ENCODE measurements at regions not wholly inside any gene's neighbourhood (a gene's known extent, or its start where the extent isn't known, plus 50 kb on each side); places are given as distances from the start of the nearest gene placed in this dataset.

GRCh38 chr12:78473136-78473535 is 391.4 kb upstream of the SYT1 start:
- no peak for DNase-seq (ENCODE audit: low spot score in 2 of 2)
- FAIRE-seq = no peak

GRCh38 chr12:78473561-78473960 is 391.0 kb upstream of the SYT1 start:
- DNase-seq (ENCODE audit: low spot score in 2 of 2) (no peak), FAIRE-seq (no peak)

GRCh38 chr12:78483767-78484315 is 380.7 kb upstream of the SYT1 start:
- no peak for FAIRE-seq
- no peak for DNase-seq (ENCODE audit: low spot score in 2 of 2)

GRCh38 chr12:78489990-78490389 is 374.6 kb upstream of the SYT1 start:
- DNase-seq (ENCODE audit: low spot score in 2 of 2) (no peak), FAIRE-seq (no peak)

- no peak for FAIRE-seq
- no peak for DNase-seq (ENCODE audit: low spot score in 2 of 2)
These were observed 373.7 kb upstream of the SYT1 start for GRCh38 chr12:78490861-78491260.

- FAIRE-seq (no peak), DNase-seq (ENCODE audit: low spot score in 2 of 2) (no peak)
These were observed 369.7 kb upstream of the SYT1 start for GRCh38 chr12:78494911-78495310.

GRCh38 chr12:78501825-78502224 is 362.7 kb upstream of the SYT1 start:
- FAIRE-seq = no peak
- no peak for DNase-seq (ENCODE audit: low spot score in 2 of 2)

GRCh38 chr12:78519422-78519821 is 345.2 kb upstream of the SYT1 start:
- FAIRE-seq = no peak
- DNase-seq (ENCODE audit: low spot score in 2 of 2) = no peak

GRCh38 chr12:78530100-78530765 is 334.3 kb upstream of the SYT1 start:
- DNase-seq (ENCODE audit: low spot score in 2 of 2) (no peak), FAIRE-seq (no peak)

GRCh38 chr12:78531831-78532458 is 332.6 kb upstream of the SYT1 start:
- FAIRE-seq = no peak
- no peak for DNase-seq (ENCODE audit: low spot score in 2 of 2)

- DNase-seq (ENCODE audit: low spot score in 2 of 2) = no peak
- FAIRE-seq = no peak
These were observed 330.3 kb upstream of the SYT1 start for GRCh38 chr12:78534311-78534710.

- DNase-seq (ENCODE audit: low spot score in 2 of 2) (no peak), FAIRE-seq (no peak)
These were observed 323.8 kb upstream of the SYT1 start for GRCh38 chr12:78540606-78541336.

- no peak for DNase-seq (ENCODE audit: low spot score in 2 of 2)
- no peak for FAIRE-seq
These were observed 313.7 kb upstream of the SYT1 start for GRCh38 chr12:78550831-78551230.

- FAIRE-seq (no peak), DNase-seq (ENCODE audit: low spot score in 2 of 2) (no peak)
These were observed 308.8 kb upstream of the SYT1 start for GRCh38 chr12:78555802-78556201.

GRCh38 chr12:78556651-78557050 is 307.9 kb upstream of the SYT1 start:
- FAIRE-seq (no peak), DNase-seq (ENCODE audit: low spot score in 2 of 2) (no peak)

GRCh38 chr12:78559416-78559815 is 305.2 kb upstream of the SYT1 start:
- DNase-seq (ENCODE audit: low spot score in 2 of 2) = no peak
- FAIRE-seq = no peak

GRCh38 chr12:78559886-78560285 is 304.7 kb upstream of the SYT1 start:
- DNase-seq (ENCODE audit: low spot score in 2 of 2) (no peak), FAIRE-seq (no peak)

- DNase-seq (ENCODE audit: low spot score in 2 of 2) = no peak
These were observed 303.9 kb upstream of the SYT1 start for GRCh38 chr12:78560633-78561032.

GRCh38 chr12:78562368-78563205 is 302.0 kb upstream of the SYT1 start:
- DNase-seq (ENCODE audit: low spot score in 2 of 2) (no peak), FAIRE-seq (no peak)

More at GRCh38 chr12:78560633-78561032, 303.9 kb upstream of the SYT1 start:
- FAIRE-seq = no peak

GRCh38 chr12:78563826-78564225 is 300.7 kb upstream of the SYT1 start:
- FAIRE-seq = no peak
- no peak for DNase-seq (ENCODE audit: low spot score in 2 of 2)

- no peak for FAIRE-seq
- DNase-seq (ENCODE audit: low spot score in 2 of 2) = no peak
These were observed 298.1 kb upstream of the SYT1 start for GRCh38 chr12:78566456-78566855.

Data from frontal cortex (tissue), 3 donors.